ENCODE measurements at regions not wholly inside any gene's neighbourhood (a gene's known extent, or its start where the extent isn't known, plus 50 kb on each side); places are given as distances from the start of the nearest gene placed in this dataset.

DNA sequence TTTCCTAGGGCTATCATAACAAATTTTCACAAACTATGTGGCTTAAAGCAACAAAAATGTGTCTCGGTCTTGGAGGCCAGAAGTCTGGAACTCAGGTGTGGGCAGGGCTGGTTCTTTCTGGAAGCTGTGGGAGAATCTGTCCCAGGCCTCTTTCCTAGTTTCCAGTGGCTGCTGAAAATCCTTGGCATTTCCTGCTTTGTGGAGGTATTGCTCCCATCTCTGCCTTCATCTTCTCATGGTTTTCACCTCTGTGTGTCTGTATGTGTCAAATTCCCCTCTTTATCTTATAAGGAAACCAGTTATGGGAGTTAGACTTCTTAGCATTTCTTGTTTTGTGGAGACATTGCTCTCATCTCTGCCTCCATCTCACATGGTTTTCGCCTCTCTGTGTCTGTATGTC lies 130.4 kb upstream of the PLET1 start:
- DNase-seq (no peak), ATAC-seq (no peak)

DNA sequence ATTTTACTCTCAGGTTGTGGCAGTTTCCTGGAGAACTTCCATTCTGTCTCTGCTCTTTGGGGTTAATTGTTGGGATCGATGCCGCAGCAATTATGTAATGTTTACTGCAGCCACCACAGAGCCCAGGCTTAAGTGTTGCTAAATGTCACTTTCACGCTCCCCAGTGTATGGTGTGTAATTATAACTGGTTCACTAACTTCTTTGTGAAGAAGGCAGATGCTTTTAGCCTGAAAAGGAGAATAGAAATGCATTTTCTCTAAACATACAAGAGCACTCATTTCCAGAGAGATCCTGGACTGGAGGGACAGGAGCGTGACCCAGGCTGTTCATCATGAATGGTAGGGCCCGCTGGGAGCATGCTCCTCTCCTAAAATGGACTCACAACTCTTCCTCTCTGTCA lies 132.2 kb upstream of the PLET1 start:
- ATAC-seq (no peak), DNase-seq (no peak)
- intact Hi-C loops (cut with DNase I, micrococcal nuclease) = no loop called here

More for the DNA sequence above, 130.4 kb upstream of the PLET1 start:
- intact Hi-C loops (cut with DNase I, micrococcal nuclease) = no loop called here

DNA sequence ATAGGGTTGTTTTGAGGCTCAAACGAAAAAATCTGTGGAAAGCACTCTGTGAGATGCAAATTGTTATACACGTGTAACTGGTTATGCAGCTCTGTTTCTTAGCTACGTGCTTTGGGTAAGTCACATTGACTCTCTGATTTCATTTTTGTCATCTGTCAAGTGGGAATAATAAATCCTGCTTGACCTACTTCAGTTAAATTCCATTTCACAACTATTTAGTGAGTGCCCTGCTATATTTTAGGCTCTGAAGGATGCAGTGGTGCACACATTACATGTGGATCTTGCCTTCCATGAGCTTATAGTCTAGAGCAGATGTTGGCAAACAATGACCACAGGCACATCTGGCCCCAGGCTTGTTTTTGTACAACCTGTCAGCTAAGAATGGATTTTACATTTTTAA lies 133.6 kb upstream of the PLET1 start:
- DNase-seq = no peak
- no peak for ATAC-seq
- intact Hi-C loops (cut with DNase I, micrococcal nuclease) = no loop called here

- intact Hi-C loops (cut with DNase I, micrococcal nuclease) = no loop called here
- ATAC-seq = no peak
- no peak for DNase-seq
Measured at GRCh38 chr11:112396076-112396475, 135.4 kb upstream of the PLET1 start.

DNA sequence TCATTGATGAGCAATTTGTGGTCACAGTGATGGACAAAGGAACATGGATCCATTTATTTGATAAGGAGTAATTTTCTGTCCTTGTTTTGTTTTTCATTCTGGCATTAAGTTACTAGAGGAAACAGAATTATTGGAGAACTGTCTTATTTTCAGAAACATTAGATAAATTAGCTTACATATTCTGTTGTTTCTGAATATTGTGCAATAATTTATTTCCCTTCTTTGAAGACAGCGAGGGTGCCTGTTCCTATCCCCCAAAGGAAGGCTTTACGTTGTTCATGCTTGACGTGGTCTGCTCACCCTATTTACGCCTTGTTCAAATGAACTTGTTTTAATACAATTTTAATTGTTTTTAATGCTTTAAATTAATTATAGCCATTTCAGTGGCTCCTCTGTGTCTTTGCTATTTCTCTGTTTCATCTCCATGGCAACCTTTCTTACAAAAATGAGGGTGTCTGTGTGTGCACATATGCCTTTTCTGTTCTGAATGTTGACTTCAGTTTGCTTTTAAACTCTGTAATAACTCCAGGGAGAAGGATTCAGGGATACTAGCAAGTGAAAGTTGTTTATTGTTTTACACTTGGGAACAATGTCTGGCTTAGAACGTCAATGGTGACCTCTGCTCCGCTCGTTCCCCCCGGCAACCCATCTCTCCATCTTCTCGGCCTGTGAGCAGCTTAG lies 138.3 kb upstream of the PLET1 start:
- ATAC-seq (no peak), DNase-seq (no peak)
- intact Hi-C loops (cut with DNase I, micrococcal nuclease) = no loop called here

- intact Hi-C loops (cut with DNase I, micrococcal nuclease) = no loop called here
- DNase-seq (no peak), ATAC-seq (no peak)
Measured at GRCh38 chr11:112400476-112401014, 139.9 kb upstream of the PLET1 start.

DNA sequence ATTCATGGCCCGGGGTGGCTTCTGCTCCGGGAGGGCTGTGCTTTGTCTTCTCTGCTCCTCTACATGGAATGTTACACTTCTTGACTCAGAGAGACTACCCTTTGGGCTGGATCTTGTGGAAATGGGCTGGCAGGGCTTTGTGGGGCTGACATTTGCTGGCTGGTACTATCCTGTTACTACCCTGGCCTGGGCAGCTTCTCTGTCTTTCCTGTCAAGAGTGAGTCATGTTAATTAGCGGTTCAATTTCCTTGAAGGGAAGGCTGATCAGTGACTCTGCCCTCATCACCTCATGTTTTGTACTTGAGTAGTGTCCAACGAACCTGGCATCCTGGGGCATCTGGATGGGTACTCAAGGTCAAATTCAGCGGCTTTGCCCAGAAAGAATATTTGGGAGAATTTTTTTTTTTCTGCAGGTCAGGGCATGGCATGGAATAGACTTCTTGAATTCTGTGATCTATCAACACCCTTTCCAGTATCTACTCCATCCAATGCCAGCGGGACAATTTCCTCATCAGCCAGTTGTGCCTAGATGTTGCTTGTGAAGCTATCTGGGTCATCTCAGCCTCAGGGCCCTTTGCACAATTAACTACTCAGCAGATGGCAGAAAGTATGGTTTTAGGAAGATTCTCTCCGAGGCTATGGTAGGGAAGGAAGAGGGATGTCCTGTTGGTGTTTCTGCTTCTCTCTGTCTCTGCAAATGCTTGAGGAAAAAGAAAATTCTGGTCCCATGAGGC lies 140.5 kb upstream of the PLET1 start:
- intact Hi-C loops (cut with DNase I, micrococcal nuclease) = no loop called here
- DNase-seq (no peak), ATAC-seq (no peak)

DNA sequence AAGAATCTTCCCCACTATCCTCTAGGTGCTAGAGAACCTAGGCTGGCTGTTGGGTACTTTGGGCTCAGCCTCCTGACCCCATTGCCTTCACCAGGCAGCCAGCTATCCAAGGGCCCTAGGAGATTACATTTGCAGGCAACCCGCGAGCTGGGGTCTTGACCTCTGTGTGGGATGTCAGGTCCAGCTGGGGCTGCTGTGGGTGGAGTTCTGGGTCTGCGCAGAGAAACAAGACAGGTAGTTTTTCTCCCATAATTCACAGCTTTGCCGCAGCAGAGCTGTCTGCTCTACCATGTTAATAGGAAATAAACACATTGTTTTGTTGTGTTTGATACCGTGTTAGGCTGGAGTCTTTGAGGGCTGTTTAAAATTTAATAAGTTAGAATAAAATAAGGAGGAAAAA lies 142.8 kb upstream of the PLET1 start:
- intact Hi-C loops (cut with DNase I, micrococcal nuclease) = no loop called here
- ATAC-seq (no peak), DNase-seq (no peak)

GRCh38 chr11:112404112-112404511 lies 143.5 kb upstream of the PLET1 start:
- peak; percentile 34 for ATAC-seq
- intact Hi-C loops (cut with DNase I, micrococcal nuclease) = no loop called here
- DNase-seq = no peak

DNA sequence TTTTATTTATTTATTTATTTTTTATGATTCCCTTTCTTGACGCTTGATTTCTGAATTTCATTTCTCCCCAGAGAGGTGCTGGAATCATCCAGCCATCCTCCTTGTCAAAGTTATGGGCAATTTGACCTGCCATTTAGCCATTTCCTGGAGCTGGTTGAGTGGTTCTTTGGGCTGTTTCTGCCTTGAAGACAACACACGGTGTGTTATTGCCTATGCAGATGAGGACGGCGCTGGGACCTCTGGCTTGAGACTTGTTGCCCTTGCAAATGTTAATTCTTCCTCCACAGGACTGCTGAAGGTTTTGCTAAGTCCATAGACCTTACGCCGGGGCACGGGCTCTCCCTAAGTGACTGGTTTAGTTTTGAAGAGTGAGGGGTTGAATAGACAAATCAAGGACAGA lies 147.9 kb upstream of the PLET1 start:
- ATAC-seq = no peak
- intact Hi-C loops (cut with DNase I, micrococcal nuclease) = no loop called here
- no peak for DNase-seq

- no peak for ATAC-seq
- DNase-seq = no peak
- intact Hi-C loops (cut with DNase I, micrococcal nuclease) = no loop called here
Measured at GRCh38 chr11:112410325-112410724, 149.7 kb upstream of the PLET1 start.

DNA sequence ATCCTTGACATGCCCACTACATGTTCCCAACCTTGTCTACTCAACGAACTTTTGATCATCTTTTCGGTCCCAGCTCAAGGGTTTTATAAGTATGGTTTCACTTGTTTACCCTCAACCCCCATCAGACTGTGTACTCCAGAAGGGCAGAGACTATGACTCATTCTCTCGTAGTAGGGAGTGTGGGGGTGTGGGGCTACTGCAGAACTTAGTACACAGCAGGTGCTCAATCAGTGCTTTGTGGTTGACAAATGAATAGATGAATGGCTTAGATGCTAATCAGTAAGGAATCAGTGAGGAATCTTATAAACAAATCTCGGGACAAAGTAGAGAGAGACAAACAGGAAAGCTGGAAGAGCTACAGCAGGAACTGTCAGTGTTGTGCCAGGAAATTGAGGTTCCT lies 151.7 kb upstream of the PLET1 start:
- intact Hi-C loops (cut with DNase I, micrococcal nuclease) = no loop called here
- DNase-seq (no peak), ATAC-seq (no peak)

DNA sequence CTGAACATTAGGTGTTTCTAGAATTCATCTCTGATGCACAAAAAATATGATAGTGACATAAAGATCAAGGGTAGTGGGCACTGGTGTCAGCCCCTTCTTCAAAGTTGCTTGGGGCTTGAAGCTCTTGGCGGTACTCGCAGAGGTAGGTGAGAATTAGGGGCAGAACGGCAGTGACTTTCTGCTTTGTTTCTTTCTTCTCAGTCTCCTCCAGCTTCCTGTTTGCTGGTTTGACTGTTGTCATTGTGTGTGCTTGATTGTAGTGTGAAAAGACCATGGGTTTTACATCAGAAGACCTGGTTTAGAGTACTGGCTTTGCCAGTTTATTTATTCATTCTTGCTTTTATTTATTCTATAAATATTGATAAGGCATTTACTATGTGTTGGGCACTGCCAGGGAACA lies 156.7 kb upstream of the PLET1 start:
- DNase-seq (no peak), ATAC-seq (no peak)
- intact Hi-C loops (cut with DNase I, micrococcal nuclease) = no loop called here

DNA sequence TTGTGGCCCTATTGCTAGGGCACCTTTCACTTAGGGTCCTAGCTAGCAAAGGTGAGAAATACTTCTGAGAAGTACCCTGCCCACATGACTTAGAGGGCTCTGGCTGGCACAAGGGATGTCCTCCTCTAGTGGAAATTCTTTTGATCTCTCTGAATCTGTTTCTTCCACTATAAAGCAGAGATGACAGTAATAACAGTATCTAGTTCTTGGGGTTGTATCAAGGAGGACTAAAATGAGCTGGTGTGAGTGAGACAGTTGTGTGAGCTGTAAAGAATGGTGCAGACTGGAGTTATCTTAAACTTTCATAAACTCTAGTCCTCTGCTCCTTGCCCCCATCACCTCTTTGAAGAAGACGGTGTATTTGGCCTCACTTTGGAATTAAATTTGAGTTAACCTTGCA lies 157.8 kb upstream of the PLET1 start:
- intact Hi-C loops (cut with DNase I, micrococcal nuclease) = no loop called here
- DNase-seq = no peak
- ATAC-seq = no peak

DNA sequence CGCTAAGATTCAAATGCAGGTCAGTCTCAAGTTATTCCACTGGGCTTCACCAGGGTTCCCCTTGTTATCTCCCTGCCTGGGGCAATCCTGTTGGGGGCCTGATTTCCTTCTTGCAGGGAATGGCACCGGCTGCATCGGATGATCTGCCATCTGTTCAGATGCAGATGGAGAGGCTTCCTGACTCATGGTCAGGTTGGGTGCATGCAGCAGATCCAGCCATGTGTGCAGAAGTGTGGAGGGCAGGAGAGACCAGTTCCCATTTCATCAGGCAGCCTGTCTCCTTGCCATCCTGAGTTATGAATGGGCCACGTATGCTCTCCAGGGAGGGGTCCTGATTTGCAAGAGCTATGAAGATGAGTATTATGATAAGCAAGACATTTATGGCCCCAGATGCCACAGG lies 161.2 kb upstream of the PLET1 start:
- intact Hi-C loops (cut with DNase I, micrococcal nuclease) = no loop called here
- DNase-seq (no peak), ATAC-seq (no peak)

- ATAC-seq = no peak
- DNase-seq = no peak
- intact Hi-C loops (cut with DNase I, micrococcal nuclease) = no loop called here
Measured at GRCh38 chr11:112425121-112425520, 164.5 kb upstream of the PLET1 start.

- intact Hi-C loops (cut with DNase I, micrococcal nuclease) = no loop called here
- DNase-seq = no peak
- ATAC-seq = no peak
Measured at GRCh38 chr11:112437096-112437495, 176.4 kb upstream of the PLET1 start.

GRCh38 chr11:112439614-112440013 lies 179.0 kb upstream of the PLET1 start:
- intact Hi-C loops (cut with DNase I, micrococcal nuclease) = no loop called here
- DNase-seq (no peak), ATAC-seq (no peak)

DNA sequence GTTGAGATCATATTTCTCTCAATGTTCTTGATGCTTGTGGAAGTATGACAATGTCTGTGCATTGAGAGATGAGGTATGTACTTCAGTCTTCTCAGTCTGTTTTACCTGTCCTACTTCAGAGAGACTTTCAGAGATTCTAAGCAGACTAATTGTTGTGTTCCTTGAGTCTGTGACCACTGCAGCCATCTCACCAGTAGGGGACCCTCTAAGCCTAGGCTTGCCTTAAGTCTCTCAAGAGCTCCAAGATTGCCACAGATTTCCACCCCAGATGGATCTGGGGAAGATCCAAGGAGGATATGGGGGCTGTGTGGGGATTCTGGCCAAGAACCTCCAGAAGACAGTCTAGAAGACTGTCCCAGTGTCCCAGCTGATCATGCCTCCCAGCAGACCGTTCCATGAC lies 179.9 kb upstream of the PLET1 start:
- intact Hi-C loops (cut with DNase I, micrococcal nuclease) = no loop called here
- DNase-seq (no peak), ATAC-seq (no peak)

GRCh38 chr11:112448168-112448567 lies 187.5 kb upstream of the PLET1 start:
- intact Hi-C loops (cut with DNase I, micrococcal nuclease) = no loop called here
- ATAC-seq (no peak), DNase-seq (no peak)

DNA sequence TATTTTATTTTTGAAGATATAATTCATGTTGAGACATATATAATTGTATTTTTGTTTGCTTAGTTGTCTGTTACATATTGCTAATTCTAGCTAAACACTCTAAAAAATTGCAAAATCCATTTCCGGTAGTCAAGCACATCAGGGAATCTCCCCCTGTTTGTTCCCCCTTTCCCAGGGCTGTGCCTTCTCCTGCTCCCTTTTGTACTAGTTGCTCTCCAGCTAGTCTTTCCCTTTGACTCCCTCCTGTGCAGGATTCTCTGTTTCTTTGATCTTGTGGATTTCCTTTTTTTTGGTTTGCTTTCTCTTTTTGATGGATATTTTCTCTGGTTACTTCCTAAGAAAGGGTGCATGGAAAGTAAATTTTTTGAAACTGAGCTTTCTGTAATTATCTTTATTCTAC lies 188.1 kb upstream of the PLET1 start:
- DNase-seq = no peak
- intact Hi-C loops (cut with DNase I, micrococcal nuclease) = no loop called here
- no peak for ATAC-seq
